ENCODE measurements at regions not wholly inside any gene's neighbourhood (a gene's known extent, or its start where the extent isn't known, plus 50 kb on each side); places are given as distances from the start of the nearest gene placed in this dataset.

DNA sequence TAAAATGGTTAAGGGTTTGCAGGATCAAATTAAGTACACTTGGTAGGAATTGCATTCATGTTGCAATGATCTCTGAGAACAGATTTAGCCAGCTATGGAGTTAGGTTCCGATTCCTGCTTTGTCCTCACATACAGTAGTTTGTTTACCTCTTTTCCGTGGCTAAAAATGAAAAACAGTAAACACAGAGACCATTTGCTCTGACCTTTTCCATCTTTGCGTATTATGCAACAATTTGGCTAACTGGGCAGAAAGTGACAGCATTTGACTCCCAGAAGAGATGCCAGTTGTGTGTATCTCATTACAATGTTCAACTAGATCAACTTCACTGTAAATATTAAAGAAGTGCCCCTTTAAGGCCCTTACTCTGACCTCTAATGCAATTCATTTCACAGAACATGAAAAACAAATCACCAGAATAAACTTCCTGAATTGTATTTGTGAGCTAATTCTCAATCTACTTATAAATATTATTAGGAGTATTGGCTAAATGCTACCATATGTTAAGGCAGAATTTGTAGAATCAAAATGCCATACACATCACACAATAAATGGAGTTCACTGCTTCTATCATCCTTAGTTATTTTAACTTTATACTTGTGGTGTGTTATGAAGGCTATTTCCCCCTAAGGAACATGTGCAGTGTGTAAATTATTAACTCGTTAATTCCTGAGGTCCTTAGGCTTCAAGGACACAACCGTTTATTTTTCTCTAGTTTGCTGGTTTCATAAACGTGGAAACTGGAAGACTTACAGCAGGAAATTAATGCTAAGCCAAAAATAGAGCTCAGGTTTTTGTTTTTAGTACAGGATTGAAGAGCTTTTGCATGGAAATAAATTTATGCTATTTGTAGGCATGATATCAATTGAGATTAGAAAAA lies 380.7 kb upstream of the CITED2 start:
- TF ChIP-seq, protein P1, sequence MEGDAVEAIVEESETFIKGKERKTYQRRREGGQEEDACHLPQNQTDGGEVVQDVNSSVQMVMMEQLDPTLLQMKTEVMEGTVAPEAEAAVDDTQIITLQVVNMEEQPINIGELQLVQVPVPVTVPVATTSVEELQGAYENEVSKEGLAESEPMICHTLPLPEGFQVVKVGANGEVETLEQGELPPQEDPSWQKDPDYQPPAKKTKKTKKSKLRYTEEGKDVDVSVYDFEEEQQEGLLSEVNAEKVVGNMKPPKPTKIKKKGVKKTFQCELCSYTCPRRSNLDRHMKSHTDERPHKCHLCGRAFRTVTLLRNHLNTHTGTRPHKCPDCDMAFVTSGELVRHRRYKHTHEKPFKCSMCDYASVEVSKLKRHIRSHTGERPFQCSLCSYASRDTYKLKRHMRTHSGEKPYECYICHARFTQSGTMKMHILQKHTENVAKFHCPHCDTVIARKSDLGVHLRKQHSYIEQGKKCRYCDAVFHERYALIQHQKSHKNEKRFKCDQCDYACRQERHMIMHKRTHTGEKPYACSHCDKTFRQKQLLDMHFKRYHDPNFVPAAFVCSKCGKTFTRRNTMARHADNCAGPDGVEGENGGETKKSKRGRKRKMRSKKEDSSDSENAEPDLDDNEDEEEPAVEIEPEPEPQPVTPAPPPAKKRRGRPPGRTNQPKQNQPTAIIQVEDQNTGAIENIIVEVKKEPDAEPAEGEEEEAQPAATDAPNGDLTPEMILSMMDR (IDR thresholded peaks at IDR 0.05; ENCODE audit: insufficient read depth, low read depth, low read length) = no peak
- no peak for TF ChIP-seq EZH2 (IDR thresholded peaks at IDR 0.05; ENCODE audit: insufficient read depth, low read length)
